Lower lobe of right lung (tissue), 2 donors: ENCODE measurements at regions not wholly inside any gene's neighbourhood (a gene's known extent, or its start where the extent isn't known, plus 50 kb on each side); places are given as distances from the start of the nearest gene placed in this dataset.

Source experiments
- ATAC-seq, 2 donors: fragments of 200-7000 bp; cut with Tn5 transposase; one replicate each; pipeline ENCODE4 v1.9.1; 2020 to 2022; ENCODE audit warnings: mild to moderate bottlenecking in 2 of 2, moderate library complexity in 2 of 2
- DNase-seq: peaks from one replicate; pipeline ENCODE4 v3.0.0-alpha.2; 2020
- H3K27ac ChIP-seq: fragments of 200-600 bp; one replicate; pipeline ENCODE4 v1.8.0; 2022
- H3K27me3 ChIP-seq: fragments of 200-600 bp; one replicate; pipeline ENCODE4 v1.8.0; 2022; ENCODE audit warnings: low read depth
- H3K36me3 ChIP-seq: fragments of 200-600 bp; one replicate; pipeline ENCODE4 v1.8.0; 2022; ENCODE audit warnings: mild to moderate bottlenecking
- H3K4me1 ChIP-seq: fragments of 200-600 bp; one replicate; pipeline ENCODE4 v1.8.0; 2022
- H3K4me3 ChIP-seq: fragments of 200-600 bp; one replicate; pipeline ENCODE4 v1.8.0; 2022; ENCODE audit warnings: mild to moderate bottlenecking
- H3K9me3 ChIP-seq: fragments of 200-600 bp; one replicate; pipeline ENCODE4 v1.8.0; 2022
- CTCF ChIP-seq: fragments of 200-600 bp; IDR thresholded peaks from one replicate; pipeline ENCODE4 v1.8.0; 2022; ENCODE audit warnings: antibody characterized with exemption, mild to moderate bottlenecking
- intact Hi-C: fragments of 100-400 bp; cut with DNase I; formaldehyde crosslinking; loops from one replicate; pipeline ENCODE4 v1.11.0; 2022
- donor health status: DM: no; HTN: yes; CAD: no; lungs with severe emphysema.

- no peaks in the 10 kb centered on the region for H3K9me3 ChIP-seq
- intact Hi-C loops, result no loop called here
- no peak for TF ChIP-seq CTCF
- DNase-seq, result no peak
- no peaks in the 10 kb centered on the region for H3K27me3 ChIP-seq
- H3K4me1 ChIP-seq, result no peaks in the 10 kb centered on the region
- H3K36me3 ChIP-seq, result no peaks in the 10 kb centered on the region
- H3K4me3 ChIP-seq, result no peak overlapping the region
- no peak overlapping the region for H3K27ac ChIP-seq
- ATAC-seq, result no peak
Observed at GRCh38 chr4:45100956-45101818, 374.8 kb upstream of the GNPDA2 start.

GRCh38 chr4:45099471-45099870 lies 373.1 kb upstream of the GNPDA2 start:
- no peak for TF ChIP-seq CTCF
- H3K4me3 ChIP-seq, result no peak overlapping the region
- no peaks in the 10 kb centered on the region for H3K27me3 ChIP-seq
- no peak overlapping the region for H3K27ac ChIP-seq
- no peaks in the 10 kb centered on the region for H3K9me3 ChIP-seq
- H3K36me3 ChIP-seq, result no peaks in the 10 kb centered on the region
- H3K4me1 ChIP-seq, result no peaks in the 10 kb centered on the region
- DNase-seq, result no peak
- intact Hi-C loops, result no loop called here
- no peak for ATAC-seq

GRCh38 chr4:45094684-45095083 lies 368.3 kb upstream of the GNPDA2 start:
- DNase-seq, result no peak
- Histone ChIP-seq H3K36me3 (no peaks in the 10 kb centered on the region), H3K4me3 (no peak overlapping the region), H3K27me3 (no peaks in the 10 kb centered on the region), H3K9me3 (no peaks in the 10 kb centered on the region), H3K4me1 (no peaks in the 10 kb centered on the region), H3K27ac (no peak overlapping the region)
- TF ChIP-seq CTCF, result no peak
- no peak for ATAC-seq
- intact Hi-C loops, result no loop called here

- DNase-seq (no peak), ATAC-seq (no peak)
- intact Hi-C loops, result no loop called here
- Histone ChIP-seq H3K4me3 (no peak overlapping the region), H3K27ac (no peak overlapping the region), H3K4me1 (no peaks in the 10 kb centered on the region), H3K27me3 (no peaks in the 10 kb centered on the region), H3K36me3 (no peaks in the 10 kb centered on the region), H3K9me3 (no peaks in the 10 kb centered on the region)
- no peak for TF ChIP-seq CTCF
Observed at GRCh38 chr4:45082101-45082500, 355.7 kb upstream of the GNPDA2 start.

- TF ChIP-seq CTCF, result no peak
- Histone ChIP-seq H3K27ac (no peak overlapping the region), H3K4me3 (no peak overlapping the region), H3K27me3 (no peaks in the 10 kb centered on the region), H3K36me3 (no peaks in the 10 kb centered on the region), H3K9me3 (no peaks in the 10 kb centered on the region), H3K4me1 (no peaks in the 10 kb centered on the region)
- intact Hi-C loops, result no loop called here
- ATAC-seq (no peak), DNase-seq (no peak)
Observed at GRCh38 chr4:45079616-45080015, 353.3 kb upstream of the GNPDA2 start.
